BE2C (cell line): ENCODE measurements at regions not wholly inside any gene's neighbourhood (a gene's known extent, or its start where the extent isn't known, plus 50 kb on each side); places are given as distances from the start of the nearest gene placed in this dataset.

Experiments used
- DNase-seq: peaks from one replicate; pipeline ENCODE4 v3.0.0-alpha.2; 2020
- H3K27me3 ChIP-seq: fragments of 250-450 bp; sonication (Bioruptor Pico); 2 replicates; pipeline ENCODE4 v1.5.1; 2020; ENCODE audit warnings: mild to moderate bottlenecking
- H3K36me3 ChIP-seq: fragments of 250-450 bp; sonication (Bioruptor Pico); 2 replicates; pipeline ENCODE4 v1.5.1; 2020; ENCODE audit warnings: mild to moderate bottlenecking
- H3K4me1 ChIP-seq: fragments of 250-450 bp; sonication (Bioruptor Pico); 2 replicates; pipeline ENCODE4 v1.5.1; 2020
- H3K4me3 ChIP-seq: 2 replicates; pipeline ENCODE4 v1.5.1; 2011; ENCODE audit warnings: low read depth, low read length
- H3K9me3 ChIP-seq: fragments of 250-450 bp; sonication (Bioruptor Pico); 2 replicates; pipeline ENCODE4 v1.5.1; 2020
- TF ChIP-seq, protein P1 (sequence below): IDR thresholded peaks from 2 replicates; pipeline ENCODE4 v1.5.1; 2012; ENCODE audit warnings: mild to moderate bottlenecking, low read depth, low read length

DNA sequence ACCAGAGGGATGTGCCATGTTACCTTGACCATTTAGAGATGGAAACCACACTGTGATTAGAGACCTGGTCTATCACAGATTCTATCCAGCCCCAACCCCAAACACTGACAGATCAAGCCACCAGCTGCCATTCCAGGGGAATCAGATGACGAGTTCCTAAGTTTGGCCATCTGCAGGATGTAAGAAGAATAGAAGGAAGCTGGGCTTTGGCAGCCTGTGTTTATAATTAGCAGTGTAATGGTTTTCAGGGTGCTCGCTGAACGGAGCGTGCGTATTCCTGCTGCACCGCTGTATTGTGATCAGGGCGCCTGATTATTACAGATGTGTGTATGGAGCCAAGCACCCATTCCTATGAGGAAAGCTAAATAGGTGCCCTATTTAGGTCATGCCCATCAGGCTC, 138.1 kb downstream of the LRRC30 start:
- no peak for DNase-seq
- TF ChIP-seq, protein P1, sequence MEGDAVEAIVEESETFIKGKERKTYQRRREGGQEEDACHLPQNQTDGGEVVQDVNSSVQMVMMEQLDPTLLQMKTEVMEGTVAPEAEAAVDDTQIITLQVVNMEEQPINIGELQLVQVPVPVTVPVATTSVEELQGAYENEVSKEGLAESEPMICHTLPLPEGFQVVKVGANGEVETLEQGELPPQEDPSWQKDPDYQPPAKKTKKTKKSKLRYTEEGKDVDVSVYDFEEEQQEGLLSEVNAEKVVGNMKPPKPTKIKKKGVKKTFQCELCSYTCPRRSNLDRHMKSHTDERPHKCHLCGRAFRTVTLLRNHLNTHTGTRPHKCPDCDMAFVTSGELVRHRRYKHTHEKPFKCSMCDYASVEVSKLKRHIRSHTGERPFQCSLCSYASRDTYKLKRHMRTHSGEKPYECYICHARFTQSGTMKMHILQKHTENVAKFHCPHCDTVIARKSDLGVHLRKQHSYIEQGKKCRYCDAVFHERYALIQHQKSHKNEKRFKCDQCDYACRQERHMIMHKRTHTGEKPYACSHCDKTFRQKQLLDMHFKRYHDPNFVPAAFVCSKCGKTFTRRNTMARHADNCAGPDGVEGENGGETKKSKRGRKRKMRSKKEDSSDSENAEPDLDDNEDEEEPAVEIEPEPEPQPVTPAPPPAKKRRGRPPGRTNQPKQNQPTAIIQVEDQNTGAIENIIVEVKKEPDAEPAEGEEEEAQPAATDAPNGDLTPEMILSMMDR: no peak

DNA sequence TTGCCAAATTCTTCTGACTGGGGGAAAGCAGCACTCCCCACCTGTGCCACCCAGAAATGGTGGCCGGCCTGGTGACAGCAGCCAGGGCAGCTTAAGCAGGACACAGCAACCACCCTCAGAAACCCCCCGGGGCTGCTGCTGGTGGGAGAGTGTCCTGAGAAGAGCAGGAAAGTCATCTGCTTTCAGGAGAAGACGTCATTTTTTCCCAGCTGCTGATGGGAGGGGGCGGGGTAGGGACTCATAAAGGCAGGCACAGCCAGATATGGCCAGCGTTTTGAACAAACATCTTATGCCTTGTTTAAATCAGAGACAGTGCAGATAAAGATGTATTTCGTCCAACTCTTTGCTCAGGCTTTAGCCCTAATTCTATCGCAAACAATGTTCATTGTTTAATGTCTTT, 139.5 kb downstream of the LRRC30 start:
- TF ChIP-seq, protein P1: no peak
- Histone ChIP-seq H3K4me1 (no peaks in the 10 kb centered on the region), H3K27me3 (no peaks in the 10 kb centered on the region), H3K4me3 (no peak overlapping the region), H3K9me3 (no peaks in the 10 kb centered on the region), H3K36me3 (no peaks in the 10 kb centered on the region)
- DNase-seq: no peak

More for the DNA sequence above, 138.1 kb downstream of the LRRC30 start:
- Histone ChIP-seq H3K36me3 (no peaks in the 10 kb centered on the region), H3K27me3 (no peaks in the 10 kb centered on the region), H3K4me1 (no peaks in the 10 kb centered on the region), H3K4me3 (no peak overlapping the region), H3K9me3 (no peaks in the 10 kb centered on the region)

DNA sequence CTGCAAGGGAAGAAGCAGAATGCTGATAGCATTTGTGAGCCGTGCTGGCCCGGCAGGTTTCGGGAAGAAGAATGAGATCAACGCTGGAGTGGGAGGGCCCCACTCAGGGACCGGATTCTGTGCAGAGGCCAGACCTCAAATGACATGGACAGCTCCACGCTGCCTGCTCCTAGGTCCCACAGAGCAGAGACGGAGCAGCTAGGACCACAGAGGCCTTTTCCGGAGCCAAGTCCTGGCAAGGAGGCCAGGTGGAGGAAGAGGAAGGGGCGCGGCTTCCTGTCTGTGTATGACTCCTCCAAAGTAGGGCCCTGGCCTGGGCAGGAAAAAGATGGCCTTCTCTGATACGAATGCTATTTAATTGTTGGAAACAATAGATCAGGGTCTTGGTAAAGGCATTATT, 139.9 kb downstream of the LRRC30 start:
- Histone ChIP-seq H3K27me3 (no peaks in the 10 kb centered on the region), H3K36me3 (no peaks in the 10 kb centered on the region), H3K4me3 (no peak overlapping the region), H3K9me3 (no peaks in the 10 kb centered on the region), H3K4me1 (no peaks in the 10 kb centered on the region)
- TF ChIP-seq, protein P1: no peak
- DNase-seq: no peak

DNA sequence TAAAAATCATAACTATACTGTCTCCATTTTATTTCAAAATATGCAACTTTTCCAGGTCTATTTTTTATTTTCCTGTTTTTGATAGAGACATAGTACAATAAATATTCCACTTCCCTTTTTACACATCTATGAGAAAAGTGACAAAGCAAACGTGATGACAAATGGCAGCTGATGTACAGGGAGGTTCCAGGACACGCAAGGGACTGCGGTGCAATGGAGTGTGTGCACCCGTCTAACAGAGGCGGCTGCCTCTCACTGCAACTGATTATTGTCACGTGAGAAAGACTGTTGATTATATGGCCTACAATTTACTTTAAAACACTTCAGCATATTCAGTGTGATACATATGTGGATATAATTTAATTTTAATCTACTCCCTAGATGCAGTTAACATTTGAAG, 142.6 kb downstream of the LRRC30 start:
- TF ChIP-seq, protein P1: no peak
- H3K4me3 ChIP-seq: no peak overlapping the region
- H3K4me1 ChIP-seq: no peaks in the 10 kb centered on the region
- no peaks in the 10 kb centered on the region for H3K36me3 ChIP-seq
- no peaks in the 10 kb centered on the region for H3K9me3 ChIP-seq
- no peaks in the 10 kb centered on the region for H3K27me3 ChIP-seq
- DNase-seq: no peak

DNA sequence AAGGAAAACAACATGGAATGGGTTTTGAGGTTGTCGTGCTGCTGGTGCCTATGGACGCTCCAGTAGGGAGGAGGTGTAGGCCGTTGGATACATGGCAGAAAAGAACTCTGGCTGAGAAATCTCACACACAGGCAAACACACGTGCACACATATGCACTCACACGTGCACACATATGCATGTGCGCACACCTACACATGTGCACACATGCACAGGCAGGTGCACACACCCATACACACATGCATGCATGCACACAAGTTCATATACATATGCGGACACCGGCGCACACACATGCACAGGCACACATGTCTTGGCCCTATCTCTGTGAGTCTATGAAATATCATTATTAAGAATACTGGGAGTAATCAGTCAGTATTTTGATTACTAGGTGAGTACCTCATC, 150.4 kb downstream of the LRRC30 start:
- H3K4me3 ChIP-seq: no peak overlapping the region
- no peaks in the 10 kb centered on the region for H3K4me1 ChIP-seq
- H3K27me3 ChIP-seq: no peaks in the 10 kb centered on the region
- TF ChIP-seq, protein P1: no peak
- no peaks in the 10 kb centered on the region for H3K36me3 ChIP-seq
- H3K9me3 ChIP-seq: no peaks in the 10 kb centered on the region
- no peak for DNase-seq

DNA sequence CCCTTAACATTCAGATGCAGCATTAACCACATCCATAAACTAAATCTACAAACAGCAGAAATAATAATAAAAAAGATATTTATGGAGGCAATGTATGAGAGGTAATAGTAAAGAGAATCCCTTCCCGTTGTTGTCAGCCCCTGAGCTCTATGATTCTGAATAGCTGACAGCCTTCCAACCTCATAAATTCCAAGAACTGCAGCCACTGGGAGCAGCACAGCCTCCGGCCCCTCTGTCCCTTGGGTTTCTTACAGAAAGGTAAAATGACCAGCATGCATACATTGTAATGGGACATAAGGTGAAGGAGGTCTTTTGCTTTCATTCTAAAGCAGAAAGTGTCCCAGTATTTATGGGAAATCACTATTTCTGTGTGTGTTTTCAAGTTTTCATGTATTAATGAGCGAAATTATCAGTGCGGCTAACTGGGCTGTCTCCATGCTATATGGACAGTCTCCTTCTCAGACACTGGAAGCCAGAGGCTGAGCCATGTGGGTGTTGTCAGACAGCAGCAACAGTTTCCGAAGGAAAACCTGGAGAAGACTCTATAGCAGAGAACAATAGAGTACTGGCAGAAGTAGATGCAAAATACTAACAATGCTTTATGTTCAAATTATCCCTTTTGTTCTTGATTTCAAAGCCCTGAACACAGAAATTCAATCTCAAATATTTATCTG, 151.6 kb downstream of the LRRC30 start:
- Histone ChIP-seq H3K36me3 (no peaks in the 10 kb centered on the region), H3K27me3 (no peaks in the 10 kb centered on the region), H3K9me3 (no peaks in the 10 kb centered on the region), H3K4me1 (no peaks in the 10 kb centered on the region), H3K4me3 (no peak overlapping the region)
- no peak for DNase-seq
- TF ChIP-seq, protein P1: no peak
